ENCODE measurements at regions not wholly inside any gene's neighbourhood (a gene's known extent, or its start where the extent isn't known, plus 50 kb on each side); places are given as distances from the start of the nearest gene placed in this dataset.

GRCh38 chr1:98342566-98342965 lies 319.0 kb upstream of the SNX7 start:
- WGBS, 4 donors = 50 to 70% (median 64%) methylated on average over 1 of the region's 1 CpG
- TF ChIP-seq POLR2A (IDR thresholded peaks at IDR 0.05) (no peak), CTCF (IDR thresholded peaks at IDR 0.05) (no peak)
- H3K27me3 ChIP-seq = no peaks in the 10 kb centered on the region
- no peaks in the 10 kb centered on the region for H3K9me3 ChIP-seq (replicated peaks in 1 of 3)
- intact Hi-C loops (cut with DNase I) = no loop called here
- DNase-seq = no peak
- no peaks in the 10 kb centered on the region for H3K36me3 ChIP-seq (replicated peaks in 1 of 2)
- H3K27ac ChIP-seq = no peak overlapping the region
- no peaks in the 10 kb centered on the region for H3K4me1 ChIP-seq (replicated peaks in 1 of 2)
- H3K4me3 ChIP-seq = no peak overlapping the region

GRCh38 chr1:98340511-98340910 lies 321.0 kb upstream of the SNX7 start:
- Histone ChIP-seq H3K27ac (no peak overlapping the region), H3K9me3 (replicated peaks in 1 of 3) (no peaks in the 10 kb centered on the region), H3K4me3 (no peak overlapping the region), H3K27me3 (no peaks in the 10 kb centered on the region), H3K4me1 (replicated peaks in 1 of 2) (no peaks in the 10 kb centered on the region), H3K36me3 (replicated peaks in 1 of 2) (no peaks in the 10 kb centered on the region)
- TF ChIP-seq POLR2A (IDR thresholded peaks at IDR 0.05) (no peak), CTCF (IDR thresholded peaks at IDR 0.05) (no peak)
- intact Hi-C loops (cut with DNase I) = no loop called here
- no peak for DNase-seq
- 71 to 86% (median 76%) methylated on average over 4 of the region's 4 CpGs for WGBS, 4 donors

- H3K9me3 ChIP-seq (replicated peaks in 1 of 3) = no peaks in the 10 kb centered on the region
- no peaks in the 10 kb centered on the region for H3K4me1 ChIP-seq (replicated peaks in 1 of 2)
- no peaks in the 10 kb centered on the region for H3K36me3 ChIP-seq (replicated peaks in 1 of 2)
- H3K27ac ChIP-seq = no peak overlapping the region
- intact Hi-C loops (cut with DNase I) = no loop called here
- no peak for TF ChIP-seq POLR2A (IDR thresholded peaks at IDR 0.05)
- no peak for TF ChIP-seq CTCF (IDR thresholded peaks at IDR 0.05)
- WGBS, 4 donors = 71 to 77% (median 72%) methylated on average over 5 of the region's 5 CpGs
- no peak for DNase-seq
- no peak overlapping the region for H3K4me3 ChIP-seq
- no peaks in the 10 kb centered on the region for H3K27me3 ChIP-seq
Measured at GRCh38 chr1:98336472-98337083, 324.9 kb upstream of the SNX7 start.

- no peak for DNase-seq
- WGBS, 4 donors = 48 to 51% (median 49%) methylated on average over 3 of the region's 3 CpGs
- H3K27ac ChIP-seq = no peak overlapping the region
- intact Hi-C loops (cut with DNase I) = no loop called here
- H3K27me3 ChIP-seq = no peaks in the 10 kb centered on the region
- H3K9me3 ChIP-seq (replicated peaks in 1 of 3) = no peaks in the 10 kb centered on the region
- H3K4me1 ChIP-seq (replicated peaks in 1 of 2) = no peaks in the 10 kb centered on the region
- TF ChIP-seq POLR2A (IDR thresholded peaks at IDR 0.05) = no peak
- no peak overlapping the region for H3K4me3 ChIP-seq
- no peaks in the 10 kb centered on the region for H3K36me3 ChIP-seq (replicated peaks in 1 of 2)
Measured at GRCh38 chr1:98333936-98334335, 327.6 kb upstream of the SNX7 start.

- Histone ChIP-seq H3K36me3 (replicated peaks in 1 of 2) (no peaks in the 10 kb centered on the region), H3K27ac (no peak overlapping the region), H3K4me3 (no peak overlapping the region), H3K27me3 (no peaks in the 10 kb centered on the region), H3K4me1 (replicated peaks in 1 of 2) (no peaks in the 10 kb centered on the region), H3K9me3 (replicated peaks in 1 of 3) (no peaks in the 10 kb centered on the region)
- WGBS, 4 donors = 66 to 80% (median 70%) methylated on average over 3 of the region's 3 CpGs
- intact Hi-C loops (cut with DNase I) = no loop called here
- DNase-seq = no peak
- TF ChIP-seq POLR2A (IDR thresholded peaks at IDR 0.05) = no peak
- TF ChIP-seq CTCF (IDR thresholded peaks at IDR 0.05) = no peak
Measured at GRCh38 chr1:98333406-98333805, 328.1 kb upstream of the SNX7 start.

All from adrenal gland (tissue), 9 donors.